Epithelial cell of proximal tubule (primary cell): ENCODE measurements at regions not wholly inside any gene's neighbourhood (a gene's known extent, or its start where the extent isn't known, plus 50 kb on each side); places are given as distances from the start of the nearest gene placed in this dataset.

Experiments used
- DNase-seq: peaks from one replicate; pipeline ENCODE4 v3.0.0-alpha.2; 2011; ENCODE audit warnings: low read depth
- H3K4me3 ChIP-seq: 2 replicates; pipeline ENCODE4 v1.5.1; 2011; ENCODE audit warnings: low read depth, mild to moderate bottlenecking, low read length
- CTCF ChIP-seq: conservative IDR thresholded peaks from 2 replicates; pipeline ENCODE4 v1.5.1; 2012; ENCODE audit warnings: low read depth, mild to moderate bottlenecking, low read length

GRCh38 chr4:108270466-108271450, 102.0 kb upstream of the LEF1 start:
- peak; percentile 51 for DNase-seq
- no peak for TF ChIP-seq CTCF
- no peak overlapping the region for H3K4me3 ChIP-seq

- DNase-seq = no peak
Observed at GRCh38 chr4:108264693-108265092, 96.0 kb upstream of the LEF1 start.

GRCh38 chr4:108263057-108263456, 94.3 kb upstream of the LEF1 start:
- H3K4me3 ChIP-seq = no peak overlapping the region
- DNase-seq = no peak
- TF ChIP-seq CTCF = no peak

More at GRCh38 chr4:108264693-108265092, 96.0 kb upstream of the LEF1 start:
- no peak overlapping the region for H3K4me3 ChIP-seq
- no peak for TF ChIP-seq CTCF

- H3K4me3 ChIP-seq = no peak overlapping the region
- no peak for TF ChIP-seq CTCF
- DNase-seq = no peak
Observed at GRCh38 chr4:108261026-108261425, 92.3 kb upstream of the LEF1 start.

GRCh38 chr4:108256538-108256937, 87.8 kb upstream of the LEF1 start:
- H3K4me3 ChIP-seq = no peak overlapping the region
- TF ChIP-seq CTCF = no peak
- no peak for DNase-seq

GRCh38 chr4:108255203-108255747, 86.5 kb upstream of the LEF1 start:
- no peak overlapping the region for H3K4me3 ChIP-seq
- no peak for DNase-seq
- no peak for TF ChIP-seq CTCF
